NCI-H748 treated with DMSO at 0.1 percent for 48 hours (cell line): ENCODE measurements at regions not wholly inside any gene's neighbourhood (a gene's known extent, or its start where the extent isn't known, plus 50 kb on each side); places are given as distances from the start of the nearest gene placed in this dataset.
"Not testable (repeated sequence)": the region's sequence is repeated elsewhere in the genome, so short reads cannot be mapped to it uniquely, and the experiment has no call there.

ENCODE experiments used
- DNase-seq: peaks from one replicate; lab custom pipeline; 2025; lab: John Stamatoyannopoulos, UW

DNA sequence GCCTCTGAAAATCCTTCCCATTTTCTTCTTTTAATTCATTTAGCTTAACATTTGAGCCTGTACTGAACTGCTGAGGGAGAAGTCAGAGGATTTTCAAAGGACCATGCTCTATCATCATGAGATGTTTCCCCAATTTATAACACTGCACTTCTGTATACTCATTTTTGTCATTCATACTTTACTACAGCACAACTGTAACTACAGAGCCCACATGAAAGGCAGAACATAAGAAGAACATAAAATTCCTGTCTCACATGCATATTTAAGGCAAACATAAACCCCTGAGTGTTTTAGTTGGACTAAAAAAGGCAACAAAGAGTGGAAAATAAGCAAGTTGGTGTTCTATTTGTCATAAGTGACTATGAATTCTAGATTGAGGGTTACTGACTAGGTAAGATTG is 237.7 kb upstream of the ARPP21 start:
- no peak for DNase-seq

- DNase-seq: no peak
These were observed 234.8 kb upstream of the ARPP21 start for GRCh38 chr3:35404571-35404970.

GRCh38 chr3:35408882-35409281 is 230.4 kb upstream of the ARPP21 start:
- DNase-seq: no peak

DNA sequence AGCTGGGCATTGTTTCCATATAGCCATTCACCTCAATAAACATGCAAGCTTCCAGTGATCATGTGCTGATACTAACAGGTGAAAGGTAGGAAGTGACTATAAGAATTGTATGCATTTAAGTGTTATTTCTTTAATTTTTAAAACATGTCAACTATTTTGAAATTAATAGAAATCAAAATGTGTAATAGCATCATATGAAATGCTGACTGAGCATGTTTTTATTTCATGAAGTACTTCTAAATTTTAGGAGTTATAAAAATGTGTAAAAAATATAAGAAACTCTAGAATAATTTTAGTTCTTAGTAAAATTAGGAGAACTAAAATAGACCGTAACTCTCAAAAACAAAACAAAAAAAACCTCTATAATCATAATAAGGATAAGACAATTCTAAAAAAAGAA is 229.3 kb upstream of the ARPP21 start:
- DNase-seq: no peak

GRCh38 chr3:35413483-35413882 is 225.8 kb upstream of the ARPP21 start:
- no peak for DNase-seq

DNA sequence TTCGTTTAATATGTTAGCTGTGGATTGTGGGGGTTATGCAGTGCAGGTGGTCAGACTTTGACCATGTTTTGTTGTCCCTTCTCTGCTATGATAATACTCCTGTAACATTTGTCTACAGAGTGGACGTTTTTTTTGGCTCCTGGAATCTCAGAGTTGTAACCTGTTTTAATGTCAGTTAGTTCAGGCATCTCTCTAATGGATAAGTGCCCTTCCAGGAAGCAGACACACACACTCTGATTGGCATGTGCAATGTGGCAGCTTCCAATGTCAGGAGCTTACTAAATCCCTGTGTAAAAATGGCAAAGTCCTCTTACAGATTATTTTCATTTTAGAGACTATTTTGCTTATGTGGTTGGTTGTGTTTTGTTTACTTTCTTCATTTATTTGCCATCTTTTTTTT is 222.2 kb upstream of the ARPP21 start:
- no peak for DNase-seq

DNA sequence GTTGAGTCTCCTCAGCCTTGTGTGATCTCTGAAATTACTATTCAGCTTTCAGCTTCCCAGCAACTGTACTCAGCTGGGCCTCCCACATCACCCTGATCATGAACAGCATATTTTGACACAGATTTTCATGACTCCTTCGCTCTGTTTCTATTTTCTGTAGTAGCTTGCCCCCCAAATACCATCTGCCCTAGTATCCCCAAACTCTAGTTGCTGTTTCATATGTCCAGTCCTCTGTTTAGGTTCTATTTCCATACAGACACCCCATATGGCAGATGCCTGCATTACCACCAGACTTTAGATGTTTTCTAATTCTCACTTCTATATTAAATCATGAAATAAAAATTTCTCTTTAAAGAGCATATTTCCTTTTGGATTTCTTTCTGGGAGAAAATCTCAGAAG is 217.2 kb upstream of the ARPP21 start:
- no peak for DNase-seq

DNA sequence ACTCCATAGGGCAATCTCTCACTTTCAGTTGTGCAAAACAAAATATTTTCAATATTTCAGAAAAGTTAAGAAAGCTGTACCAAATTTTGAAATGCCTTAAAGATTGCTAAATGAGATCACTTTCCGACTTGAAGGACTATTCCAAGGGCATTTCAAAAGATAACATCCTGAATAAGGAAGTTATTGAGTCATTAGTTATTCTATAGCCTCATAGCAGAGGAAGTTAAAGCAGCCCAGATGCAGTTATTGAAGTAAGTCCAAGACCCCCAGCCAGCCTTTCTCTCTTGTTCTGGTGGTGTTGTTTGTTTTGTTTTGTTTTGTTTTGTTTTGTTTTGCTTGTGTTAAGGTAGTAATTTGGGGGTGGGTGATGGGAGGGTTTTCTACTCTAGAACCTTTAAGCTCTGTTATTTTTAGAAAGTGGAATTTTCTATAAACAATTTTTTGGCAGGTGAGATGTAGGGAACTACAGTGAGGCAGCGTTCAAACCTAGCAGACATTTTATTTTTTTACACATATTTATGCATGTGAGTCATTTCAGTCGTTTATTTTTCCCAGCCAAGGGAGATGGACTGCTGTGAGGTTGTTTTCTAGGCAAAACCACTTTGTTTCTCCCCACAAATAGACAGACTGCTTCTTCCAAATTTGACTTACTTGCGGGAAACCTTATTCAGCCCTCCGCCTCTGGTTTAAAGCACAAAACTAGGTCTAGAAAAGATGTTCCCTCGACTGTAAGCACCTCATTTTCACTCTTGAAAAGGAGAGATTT is 216.3 kb upstream of the ARPP21 start:
- DNase-seq: no peak

DNA sequence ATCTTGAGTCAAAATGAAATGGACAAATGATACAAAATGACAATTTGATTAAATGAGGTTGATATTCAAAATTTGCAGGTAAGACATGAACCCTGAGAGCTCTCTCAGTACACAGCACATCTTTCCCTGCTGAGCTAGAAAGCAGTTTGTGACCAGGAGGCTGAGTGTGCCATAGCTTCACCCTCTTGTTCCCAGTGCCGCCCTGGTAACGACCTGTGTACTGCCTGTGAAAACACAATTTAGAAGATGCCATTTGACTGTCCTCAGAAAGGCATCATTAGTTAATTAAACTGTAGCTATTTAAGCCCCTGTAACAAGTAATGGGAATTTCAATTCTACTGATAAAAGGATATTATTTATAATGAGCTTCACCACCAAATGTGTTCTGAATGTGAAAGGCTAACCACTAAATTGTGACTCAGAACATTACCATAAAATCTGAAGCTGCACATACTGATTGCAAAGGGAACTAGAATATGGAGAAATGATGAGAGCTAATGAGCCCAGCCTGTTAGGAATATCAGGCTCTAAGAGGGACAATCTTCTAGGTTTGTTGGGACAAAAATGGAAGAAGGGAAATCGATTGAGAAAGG is 212.9 kb upstream of the ARPP21 start:
- no peak for DNase-seq

DNA sequence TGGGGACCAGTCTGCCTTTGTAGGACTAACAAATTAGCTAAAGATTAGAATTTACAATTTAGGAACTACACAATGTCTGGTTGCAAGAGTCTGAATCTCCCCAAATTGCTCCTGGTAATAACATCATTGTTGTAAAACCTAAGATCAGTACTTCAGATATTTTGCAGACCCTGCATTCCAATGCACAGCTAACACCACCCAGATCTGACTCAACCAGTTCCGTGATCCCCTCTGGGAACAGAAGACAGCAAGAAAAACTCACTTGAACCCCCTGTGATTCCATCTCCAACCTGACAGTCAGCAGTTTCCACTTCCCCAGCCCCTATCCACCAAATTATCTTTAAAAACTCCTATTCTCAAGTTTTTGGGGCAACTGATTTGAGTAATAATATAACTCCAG is 201.9 kb upstream of the ARPP21 start:
- DNase-seq: no peak

DNA sequence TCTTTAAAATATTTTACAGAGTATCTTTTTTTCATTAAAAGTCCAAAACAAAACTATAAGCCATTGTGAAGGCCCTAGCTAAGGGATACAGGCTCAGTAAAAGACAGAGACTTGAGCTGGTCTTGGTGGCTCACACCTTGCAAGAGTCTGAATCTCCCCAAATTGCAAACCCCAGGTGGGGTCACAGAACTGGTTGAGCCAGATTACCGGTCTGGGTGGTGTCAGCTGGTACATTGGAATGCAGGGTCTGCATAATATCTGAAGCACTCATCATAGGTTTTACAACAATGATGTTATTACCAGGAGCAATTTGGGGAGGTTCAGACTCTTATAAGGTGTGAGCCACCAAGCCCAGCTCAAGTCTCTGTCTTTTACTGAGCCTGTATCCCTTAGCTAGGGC is 201.2 kb upstream of the ARPP21 start:
- no peak for DNase-seq

DNA sequence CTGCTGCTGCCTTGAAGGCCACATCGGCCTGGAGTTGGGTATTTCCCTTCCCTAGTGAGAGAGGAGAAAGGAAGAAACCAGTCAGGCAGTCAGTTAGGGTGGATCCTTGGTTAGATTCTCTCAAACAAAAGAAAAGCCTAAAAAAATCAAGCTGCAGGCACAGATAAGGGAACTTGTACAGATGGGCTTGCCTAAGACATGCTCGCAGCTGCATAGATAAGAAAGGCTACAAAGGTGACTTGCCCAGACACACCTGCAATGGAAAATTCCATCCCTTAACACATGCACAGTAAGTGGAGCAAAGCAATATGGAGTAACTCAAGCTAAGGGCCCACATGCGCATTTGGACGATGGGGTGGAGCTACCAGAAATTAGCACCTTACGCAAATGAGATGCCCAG is 199.7 kb upstream of the ARPP21 start:
- no peak for DNase-seq

DNA sequence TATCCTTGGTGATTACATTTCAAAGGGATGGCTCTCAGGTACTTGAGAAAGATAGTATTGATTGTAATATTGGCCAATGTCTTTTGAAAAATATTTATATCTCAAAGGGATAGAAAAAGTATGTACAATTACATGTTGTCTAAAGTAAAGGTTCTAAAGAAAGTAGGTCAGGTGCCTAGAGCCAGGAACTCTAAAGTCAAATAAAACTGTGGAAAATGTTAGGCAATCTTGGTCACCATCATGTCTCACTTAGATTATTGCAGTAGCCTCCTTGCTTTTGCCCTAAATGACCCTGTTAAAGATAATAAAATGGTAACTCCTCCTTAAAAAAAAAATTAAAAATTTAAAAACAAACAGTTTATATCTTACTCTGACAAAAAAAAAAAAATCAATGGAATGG is 198.5 kb upstream of the ARPP21 start:
- DNase-seq: no peak

DNA sequence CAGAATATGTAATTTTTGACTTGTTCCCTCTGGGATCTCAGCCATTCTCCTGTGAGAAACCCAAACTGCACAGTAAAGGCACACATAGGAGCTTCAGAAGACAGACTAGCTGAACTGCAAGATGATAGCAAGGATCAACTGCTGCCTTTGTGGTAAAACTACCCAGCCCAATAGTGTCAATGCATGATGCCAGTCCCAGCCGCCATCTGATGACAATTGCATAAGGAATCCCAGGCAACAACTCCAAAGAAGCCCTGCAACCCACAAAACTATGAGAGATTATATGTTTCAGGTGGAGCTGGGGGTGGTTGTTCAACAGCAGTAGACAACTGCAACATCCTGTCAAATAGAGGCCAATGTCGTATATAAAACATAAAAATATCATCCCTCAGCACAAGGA is 192.4 kb upstream of the ARPP21 start:
- no peak for DNase-seq

- no peak for DNase-seq
These were observed 191.2 kb upstream of the ARPP21 start for GRCh38 chr3:35448121-35448520.

DNA sequence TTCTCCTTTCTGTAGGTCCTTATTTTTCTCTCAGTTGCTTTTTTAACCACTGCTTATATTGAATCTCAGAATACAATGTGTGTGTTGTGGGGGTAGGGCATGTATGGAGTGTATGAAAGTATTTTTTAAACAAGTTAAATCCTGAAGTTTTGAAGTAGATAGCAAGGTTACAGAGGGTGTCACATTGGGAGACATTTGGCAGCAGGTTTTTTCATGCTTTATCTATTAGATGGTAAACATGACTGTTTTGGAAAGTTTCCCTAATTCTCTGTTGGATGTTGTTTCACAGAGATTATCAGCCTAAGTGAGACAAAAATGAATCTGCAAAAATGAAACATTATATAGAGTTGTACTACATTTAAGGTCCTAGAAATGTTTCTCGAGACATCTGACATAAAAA is 190.6 kb upstream of the ARPP21 start:
- no peak for DNase-seq

DNA sequence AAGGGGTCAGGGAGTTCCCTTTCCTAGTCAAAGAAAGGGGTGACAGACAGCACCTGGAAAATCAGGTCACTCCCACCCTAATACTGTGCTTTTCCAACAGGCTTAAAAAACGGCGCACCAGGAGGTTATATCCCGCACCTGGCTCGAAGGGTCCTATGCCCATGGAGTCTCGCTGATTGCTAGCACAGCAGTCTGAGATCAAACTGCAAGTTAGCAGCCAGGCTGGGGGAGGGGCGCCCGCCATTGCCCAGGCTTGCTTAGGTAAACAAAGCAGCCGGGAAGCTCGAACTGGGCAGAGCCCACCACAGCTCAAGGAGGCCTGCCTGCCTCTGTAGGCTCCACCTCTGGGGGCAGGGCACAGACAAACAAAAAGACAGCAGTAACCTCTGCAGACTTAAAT is 184.5 kb upstream of the ARPP21 start:
- not testable (repeated sequence) for DNase-seq

DNA sequence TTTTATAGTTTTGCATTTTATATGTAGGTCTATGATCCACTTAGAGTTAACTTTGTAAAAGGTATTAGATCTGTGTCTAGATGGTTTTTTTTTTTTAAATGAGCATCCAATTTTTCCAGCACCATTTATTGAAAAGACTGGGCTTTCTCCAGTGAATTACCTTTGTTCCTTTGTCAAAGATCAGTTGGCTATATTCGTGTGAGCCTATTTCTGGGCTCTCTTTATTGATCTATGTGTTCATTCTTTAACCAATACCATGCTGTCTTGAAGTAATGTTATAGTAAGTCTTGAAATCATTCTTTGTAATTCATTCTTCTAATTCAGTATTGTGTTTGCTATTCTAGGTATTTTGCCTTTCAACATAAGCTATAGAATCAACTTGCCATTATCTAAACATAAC is 165.4 kb upstream of the ARPP21 start:
- DNase-seq: no peak

- not testable (repeated sequence) for DNase-seq
These were observed 156.8 kb upstream of the ARPP21 start for GRCh38 chr3:35482566-35482965.

- DNase-seq: no peak
These were observed 156.2 kb upstream of the ARPP21 start for GRCh38 chr3:35483131-35483530.

DNA sequence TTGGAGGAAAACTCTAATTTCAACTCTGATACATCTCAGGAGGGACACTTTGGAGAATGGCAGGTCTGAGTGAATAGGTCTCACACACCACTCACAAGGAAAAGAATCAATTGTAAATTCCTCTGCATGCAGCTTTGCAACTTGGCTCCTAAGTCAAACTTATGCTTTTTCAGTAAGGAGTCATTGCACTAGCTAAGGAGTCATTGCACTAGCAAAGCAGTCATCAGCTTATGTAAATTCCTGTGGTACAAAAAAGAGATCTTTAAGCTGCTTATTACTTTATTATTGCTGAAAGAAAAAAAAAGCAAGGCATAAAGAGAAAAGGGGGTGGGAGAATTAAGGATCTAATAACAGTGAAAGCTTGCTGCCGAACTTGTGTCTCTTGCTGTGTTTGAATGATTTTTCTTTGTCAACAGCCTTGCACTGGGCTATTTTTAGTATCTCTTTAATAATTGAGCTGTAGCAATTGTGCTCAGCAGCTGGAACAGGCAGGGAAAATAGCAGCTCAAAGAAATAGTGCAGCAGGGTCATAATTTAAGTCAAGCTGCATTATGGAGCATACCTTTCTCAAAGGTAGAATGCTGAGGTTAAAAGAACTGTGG is 154.3 kb upstream of the ARPP21 start:
- no peak for DNase-seq

DNA sequence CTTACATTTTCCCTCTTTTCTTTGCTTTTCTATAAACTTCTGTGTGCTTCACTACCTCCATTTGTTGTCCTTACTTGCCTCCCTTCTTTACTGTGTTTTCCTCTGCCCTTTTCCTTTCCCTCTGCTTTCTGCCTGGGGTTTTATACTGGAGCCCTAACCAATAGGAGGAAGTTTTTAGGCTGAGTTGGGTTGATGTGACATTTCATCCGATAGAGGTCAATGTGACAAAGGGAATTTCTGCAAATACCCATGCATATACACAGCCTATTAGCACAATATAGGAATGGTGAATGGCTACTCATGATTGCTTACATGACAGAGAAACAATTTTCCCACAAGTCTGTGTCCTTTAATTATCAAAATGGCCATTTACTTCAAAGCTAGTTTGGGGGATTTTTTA is 153.0 kb upstream of the ARPP21 start:
- DNase-seq: no peak

DNA sequence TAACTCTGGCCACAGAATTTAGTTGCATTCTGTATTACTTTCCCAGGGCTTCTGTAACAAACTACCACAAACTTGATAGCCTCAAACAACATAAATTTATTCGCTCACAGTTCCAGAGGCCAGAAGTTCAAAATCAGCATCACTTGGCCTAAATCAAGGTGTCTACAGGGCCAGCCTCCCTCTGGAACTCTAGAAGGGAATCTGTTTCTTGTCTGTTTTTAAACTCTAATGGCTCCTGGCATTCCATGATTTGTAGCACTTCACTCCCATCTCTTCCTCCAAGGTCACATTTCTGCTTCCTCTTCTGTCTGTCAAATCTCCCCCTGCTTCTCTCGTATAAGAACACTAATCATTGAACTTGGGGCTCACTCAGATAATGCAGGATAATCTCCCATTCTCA is 151.9 kb upstream of the ARPP21 start:
- no peak for DNase-seq

- DNase-seq: no peak
These were observed 150.8 kb upstream of the ARPP21 start for GRCh38 chr3:35488526-35488925.
